Vagina (tissue), 2 donors: ENCODE measurements at regions not wholly inside any gene's neighbourhood (a gene's known extent, or its start where the extent isn't known, plus 50 kb on each side); places are given as distances from the start of the nearest gene placed in this dataset.

Experiments used
- DNase-seq, 2 donors: peaks; one replicate each; pipeline ENCODE4 v3.0.0-alpha.2; 2017; ENCODE audit errors: extremely low spot score in 2 of 2
- H3K27ac ChIP-seq: fragments of 200-600 bp; sonication (generic); one replicate; pipeline ENCODE4 v1.5.1; 2019
- H3K27me3 ChIP-seq: fragments of 200-600 bp; sonication (generic); one replicate; pipeline ENCODE4 v1.5.1; 2019
- H3K36me3 ChIP-seq, 2 donors: fragments of 200-600 bp; sonication (generic); one replicate each; pipeline ENCODE4 v1.5.1; 2017 to 2019
- H3K4me1 ChIP-seq: fragments of 200-600 bp; sonication (generic); one replicate; pipeline ENCODE4 v1.5.1; 2019
- H3K4me3 ChIP-seq, 2 donors: fragments of 200-600 bp; sonication (generic); 1 replicate in 1 of 2; 2 replicates in 1 of 2; pipeline ENCODE4 v1.5.1; 2016 to 2019
- H3K9me3 ChIP-seq: fragments of 200-600 bp; sonication (generic); one replicate; pipeline ENCODE4 v1.5.1; 2019
- CTCF ChIP-seq, 3 experiments: fragments of 450-650 bp in 2 of 3; fragments of 200-600 bp in 1 of 3; sonication (generic) in 1 of 3; IDR thresholded peaks; one replicate each; pipeline ENCODE4 v1.5.1; 2017 to 2019; ENCODE audit warnings: antibody characterized with exemption in 3 of 3, mild to moderate bottlenecking in 2 of 3, moderate library complexity in 2 of 3
- POLR2A ChIP-seq, 2 donors: fragments of 450-650 bp; IDR thresholded peaks; one replicate each; pipeline ENCODE4 v1.6.1; 2017; ENCODE audit warnings: antibody characterized with exemption in 2 of 2, mild to moderate bottlenecking in 2 of 2, moderate library complexity in 2 of 2
- POLR2AphosphoS5 ChIP-seq, 2 donors: sonication (generic); formaldehyde crosslinking; IDR thresholded peaks; one replicate each; pipeline ENCODE4 v1.9.0; 2017; ENCODE audit warnings: antibody characterized with exemption in 2 of 2, mild to moderate bottlenecking in 2 of 2, low read depth in 1 of 2; ENCODE audit not compliant: insufficient read depth in 1 of 2
- intact Hi-C: fragments of 100-400 bp; cut with DNase I; formaldehyde crosslinking; loops from one replicate; pipeline ENCODE4 v1.15.1; 2023

- H3K4me1 ChIP-seq, result no peaks in the 10 kb centered on the region
- H3K36me3 ChIP-seq, result no peaks in the 10 kb centered on the region
- no peak overlapping the region for H3K4me3 ChIP-seq
- intact Hi-C loops, result no loop called here
- H3K27me3 ChIP-seq, result no peaks in the 10 kb centered on the region
- no peak overlapping the region for H3K27ac ChIP-seq
- TF ChIP-seq POLR2A (IDR thresholded peaks at IDR 0.05) (no peak), CTCF (IDR thresholded peaks at IDR 0.05) (no peak), POLR2AphosphoS5 (IDR thresholded peaks at IDR 0.05; ENCODE audit: insufficient read depth in 1 of 2, low read depth in 1 of 2) (no peak)
- no peaks in the 10 kb centered on the region for H3K9me3 ChIP-seq
- no peak for DNase-seq
Measured at GRCh38 chr4:16344853-16345252, 118.6 kb upstream of the TAPT1 start.

- intact Hi-C loops, result no loop called here
- Histone ChIP-seq H3K27ac (no peak overlapping the region), H3K4me3 (no peak overlapping the region), H3K27me3 (no peaks in the 10 kb centered on the region), H3K36me3 (no peaks in the 10 kb centered on the region), H3K4me1 (no peaks in the 10 kb centered on the region), H3K9me3 (no peaks in the 10 kb centered on the region)
- no peak for TF ChIP-seq POLR2A (IDR thresholded peaks at IDR 0.05)
- TF ChIP-seq POLR2AphosphoS5 (IDR thresholded peaks at IDR 0.05; ENCODE audit: insufficient read depth in 1 of 2, low read depth in 1 of 2), result no peak
- no peak for TF ChIP-seq CTCF (IDR thresholded peaks at IDR 0.05)
- DNase-seq, result no peak
Measured at GRCh38 chr4:16337936-16338335, 111.7 kb upstream of the TAPT1 start.

- Histone ChIP-seq H3K4me3 (no peak overlapping the region), H3K27me3 (no peaks in the 10 kb centered on the region), H3K4me1 (no peaks in the 10 kb centered on the region), H3K9me3 (no peaks in the 10 kb centered on the region), H3K36me3 (no peaks in the 10 kb centered on the region), H3K27ac (no peak overlapping the region)
- TF ChIP-seq POLR2AphosphoS5 (IDR thresholded peaks at IDR 0.05; ENCODE audit: insufficient read depth in 1 of 2, low read depth in 1 of 2) (no peak), CTCF (IDR thresholded peaks at IDR 0.05) (no peak), POLR2A (IDR thresholded peaks at IDR 0.05) (no peak)
- intact Hi-C loops, result no loop called here
- no peak for DNase-seq
Measured at GRCh38 chr4:16334601-16335000, 108.3 kb upstream of the TAPT1 start.

- H3K4me3 ChIP-seq, result no peak overlapping the region
- intact Hi-C loops, result no loop called here
- H3K36me3 ChIP-seq, result no peaks in the 10 kb centered on the region
- no peak for DNase-seq
- no peaks in the 10 kb centered on the region for H3K9me3 ChIP-seq
- H3K27me3 ChIP-seq, result no peaks in the 10 kb centered on the region
- no peaks in the 10 kb centered on the region for H3K4me1 ChIP-seq
- no peak for TF ChIP-seq POLR2A (IDR thresholded peaks at IDR 0.05)
- TF ChIP-seq CTCF (IDR thresholded peaks at IDR 0.05), result no peak
- TF ChIP-seq POLR2AphosphoS5 (IDR thresholded peaks at IDR 0.05; ENCODE audit: insufficient read depth in 1 of 2, low read depth in 1 of 2), result no peak
- H3K27ac ChIP-seq, result no peak overlapping the region
Measured at GRCh38 chr4:16329797-16330134, 103.5 kb upstream of the TAPT1 start.

- no peak overlapping the region for H3K4me3 ChIP-seq
- H3K36me3 ChIP-seq, result no peaks in the 10 kb centered on the region
- no peak overlapping the region for H3K27ac ChIP-seq
- no peaks in the 10 kb centered on the region for H3K9me3 ChIP-seq
- H3K27me3 ChIP-seq, result no peaks in the 10 kb centered on the region
- intact Hi-C loops, result no loop called here
- no peak for TF ChIP-seq POLR2AphosphoS5 (IDR thresholded peaks at IDR 0.05; ENCODE audit: insufficient read depth in 1 of 2, low read depth in 1 of 2)
- TF ChIP-seq POLR2A (IDR thresholded peaks at IDR 0.05), result no peak
- TF ChIP-seq CTCF (IDR thresholded peaks at IDR 0.05), result no peak
- no peaks in the 10 kb centered on the region for H3K4me1 ChIP-seq
- no peak for DNase-seq
Measured at GRCh38 chr4:16329125-16329796, 103.0 kb upstream of the TAPT1 start.
